ENCODE measurements at regions not wholly inside any gene's neighbourhood (a gene's known extent, or its start where the extent isn't known, plus 50 kb on each side); places are given as distances from the start of the nearest gene placed in this dataset.

- TF ChIP-seq, protein P1, sequence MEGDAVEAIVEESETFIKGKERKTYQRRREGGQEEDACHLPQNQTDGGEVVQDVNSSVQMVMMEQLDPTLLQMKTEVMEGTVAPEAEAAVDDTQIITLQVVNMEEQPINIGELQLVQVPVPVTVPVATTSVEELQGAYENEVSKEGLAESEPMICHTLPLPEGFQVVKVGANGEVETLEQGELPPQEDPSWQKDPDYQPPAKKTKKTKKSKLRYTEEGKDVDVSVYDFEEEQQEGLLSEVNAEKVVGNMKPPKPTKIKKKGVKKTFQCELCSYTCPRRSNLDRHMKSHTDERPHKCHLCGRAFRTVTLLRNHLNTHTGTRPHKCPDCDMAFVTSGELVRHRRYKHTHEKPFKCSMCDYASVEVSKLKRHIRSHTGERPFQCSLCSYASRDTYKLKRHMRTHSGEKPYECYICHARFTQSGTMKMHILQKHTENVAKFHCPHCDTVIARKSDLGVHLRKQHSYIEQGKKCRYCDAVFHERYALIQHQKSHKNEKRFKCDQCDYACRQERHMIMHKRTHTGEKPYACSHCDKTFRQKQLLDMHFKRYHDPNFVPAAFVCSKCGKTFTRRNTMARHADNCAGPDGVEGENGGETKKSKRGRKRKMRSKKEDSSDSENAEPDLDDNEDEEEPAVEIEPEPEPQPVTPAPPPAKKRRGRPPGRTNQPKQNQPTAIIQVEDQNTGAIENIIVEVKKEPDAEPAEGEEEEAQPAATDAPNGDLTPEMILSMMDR (IDR thresholded peaks at IDR 0.05 in 2 of 3, conservative IDR thresholded peaks at IDR 0.05 in 1 of 3; ENCODE audit: control insufficient read depth in 2 of 3, extremely low read depth in 1 of 3, insufficient read depth in 1 of 3, low read depth in 3 of 3, low read length in 3 of 3), result no peak
- TF ChIP-seq MEF2A (IDR thresholded peaks at IDR 0.05; ENCODE audit: insufficient read depth, low read depth, low read length), result no peak
- TF ChIP-seq ATF2 (IDR thresholded peaks at IDR 0.05; ENCODE audit: low read length), result no peak
- no peak for TF ChIP-seq STAT3 (IDR thresholded peaks at IDR 0.05; ENCODE audit: low read depth, low read length)
- TF ChIP-seq ZBED1 (IDR thresholded peaks at IDR 0.05; ENCODE audit: borderline replicate concordance), result no peak
- no peak for TF ChIP-seq IRF3 (IDR thresholded peaks at IDR 0.05)
- no peak for TF ChIP-seq RAD21 (IDR thresholded peaks at IDR 0.05; ENCODE audit: insufficient read depth, low read depth, low read length)
- no peak for TF ChIP-seq FOXM1 (IDR thresholded peaks at IDR 0.05; ENCODE audit: low read depth, low read length)
- TF ChIP-seq TAF1 (IDR thresholded peaks at IDR 0.05; ENCODE audit: borderline replicate concordance, low read depth, low read length), result no peak
- no peak for TF ChIP-seq POLR2AphosphoS5 (IDR thresholded peaks at IDR 0.05; ENCODE audit: low read length)
- TF ChIP-seq, protein P2, sequence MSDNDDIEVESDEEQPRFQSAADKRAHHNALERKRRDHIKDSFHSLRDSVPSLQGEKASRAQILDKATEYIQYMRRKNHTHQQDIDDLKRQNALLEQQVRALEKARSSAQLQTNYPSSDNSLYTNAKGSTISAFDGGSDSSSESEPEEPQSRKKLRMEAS (IDR thresholded peaks at IDR 0.05; ENCODE audit: low read depth, low read length), result no peak
- no peak for TF ChIP-seq SP1 (IDR thresholded peaks at IDR 0.05; ENCODE audit: low read depth, low read length)
- TF ChIP-seq BHLHE40 (IDR thresholded peaks at IDR 0.05; ENCODE audit: borderline replicate concordance in 1 of 2, low read depth in 2 of 2, low read length in 1 of 2), result no peak
Observed at GRCh38 chr9:18404434-18405029, 69.4 kb upstream of the ADAMTSL1 start.
